ENCODE measurements at regions not wholly inside any gene's neighbourhood (a gene's known extent, or its start where the extent isn't known, plus 50 kb on each side); places are given as distances from the start of the nearest gene placed in this dataset.

DNA sequence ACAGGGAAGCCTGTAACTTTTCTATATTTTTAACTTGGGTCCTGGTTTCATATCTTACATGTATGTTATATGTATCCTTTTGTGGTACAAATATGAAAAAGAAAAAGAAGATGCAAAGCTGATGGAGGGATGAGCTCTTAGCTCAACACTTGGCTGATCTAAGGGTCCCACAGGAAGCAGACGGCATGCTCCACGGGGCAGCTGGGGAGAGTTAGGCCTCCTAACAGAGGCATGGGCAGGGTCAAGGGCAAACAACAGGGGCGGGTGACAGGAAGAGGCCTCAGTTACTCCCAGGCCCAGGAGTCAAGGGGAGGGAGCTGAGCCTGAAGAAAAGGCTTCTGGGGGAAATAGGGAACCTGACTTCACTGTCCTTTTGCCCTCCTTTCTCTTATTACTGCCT, 287.2 kb downstream of the ZSWIM6 start:
- peaks cover 0 to 1% (median 0%) of the 10 kb centered on the region in 7 donors for H3K27me3 ChIP-seq
- no peaks in the 10 kb centered on the region for H3K36me3 ChIP-seq
- DNase-seq (no peak), ATAC-seq (no peak)
- intact Hi-C loops (cut with DNase I), result no loop called here
- no peak overlapping the region for H3K4me3 ChIP-seq
- TF ChIP-seq, protein P1, sequence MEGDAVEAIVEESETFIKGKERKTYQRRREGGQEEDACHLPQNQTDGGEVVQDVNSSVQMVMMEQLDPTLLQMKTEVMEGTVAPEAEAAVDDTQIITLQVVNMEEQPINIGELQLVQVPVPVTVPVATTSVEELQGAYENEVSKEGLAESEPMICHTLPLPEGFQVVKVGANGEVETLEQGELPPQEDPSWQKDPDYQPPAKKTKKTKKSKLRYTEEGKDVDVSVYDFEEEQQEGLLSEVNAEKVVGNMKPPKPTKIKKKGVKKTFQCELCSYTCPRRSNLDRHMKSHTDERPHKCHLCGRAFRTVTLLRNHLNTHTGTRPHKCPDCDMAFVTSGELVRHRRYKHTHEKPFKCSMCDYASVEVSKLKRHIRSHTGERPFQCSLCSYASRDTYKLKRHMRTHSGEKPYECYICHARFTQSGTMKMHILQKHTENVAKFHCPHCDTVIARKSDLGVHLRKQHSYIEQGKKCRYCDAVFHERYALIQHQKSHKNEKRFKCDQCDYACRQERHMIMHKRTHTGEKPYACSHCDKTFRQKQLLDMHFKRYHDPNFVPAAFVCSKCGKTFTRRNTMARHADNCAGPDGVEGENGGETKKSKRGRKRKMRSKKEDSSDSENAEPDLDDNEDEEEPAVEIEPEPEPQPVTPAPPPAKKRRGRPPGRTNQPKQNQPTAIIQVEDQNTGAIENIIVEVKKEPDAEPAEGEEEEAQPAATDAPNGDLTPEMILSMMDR (IDR thresholded peaks at IDR 0.05), result no peak
- peaks cover 0 to 17% (median 8%) of the 10 kb centered on the region in 9 donors for H3K4me1 ChIP-seq
- no peak overlapping the region for H3K27ac ChIP-seq
- 77 to 79% methylated on average over 3 of the region's 3 CpGs for WGBS, 2 donors
- H3K9me3 ChIP-seq, result no peaks in the 10 kb centered on the region

DNA sequence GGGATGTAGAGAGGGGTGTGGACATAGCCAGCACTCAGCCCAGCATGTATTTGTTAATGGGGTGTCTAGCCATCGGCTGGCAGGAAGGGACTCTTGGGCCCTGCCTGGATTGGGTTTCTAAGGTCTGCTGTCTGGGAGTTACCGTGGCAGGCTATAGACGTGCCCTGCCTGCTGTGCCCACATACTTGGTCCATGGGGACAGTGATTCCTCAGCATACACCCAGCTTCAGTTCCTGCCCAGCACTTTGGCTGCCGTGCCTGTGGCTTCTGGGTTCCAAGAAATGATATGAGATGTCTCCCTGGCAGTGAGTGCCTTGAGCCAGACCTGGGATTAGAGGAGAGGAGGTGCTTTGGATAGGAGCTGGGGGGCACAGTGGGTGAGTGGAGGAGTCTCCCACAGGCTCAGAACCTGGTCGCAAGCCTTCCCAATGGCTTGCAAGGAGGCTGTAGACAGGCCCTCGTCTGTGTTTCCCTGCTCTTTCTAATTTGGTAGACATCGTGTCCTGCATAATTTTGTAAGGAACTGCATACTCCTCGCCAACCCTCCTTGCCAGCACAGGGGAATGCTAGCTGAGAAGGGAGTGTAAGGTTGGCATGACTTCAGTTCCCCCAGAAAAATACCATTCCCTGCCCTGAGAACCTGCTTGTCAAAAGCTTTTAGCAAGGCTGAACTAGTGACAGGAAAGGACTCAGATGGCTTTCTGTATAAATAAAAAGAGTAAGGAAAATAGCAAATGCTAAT, 287.9 kb downstream of the ZSWIM6 start:
- ATAC-seq (no peak), DNase-seq (no peak)
- H3K36me3 ChIP-seq, result no peaks in the 10 kb centered on the region
- WGBS, 2 donors, result 79 to 91% methylated on average over 8 of the region's 8 CpGs
- H3K4me3 ChIP-seq, result no peak overlapping the region
- no peak overlapping the region for H3K27ac ChIP-seq
- peaks cover 2 to 18% (median 13%) of the 10 kb centered on the region in 9 donors for H3K4me1 ChIP-seq
- TF ChIP-seq, protein P1 (IDR thresholded peaks at IDR 0.05), result no peak
- H3K9me3 ChIP-seq, result no peaks in the 10 kb centered on the region
- peaks cover 0 to 4% (median 0%) of the 10 kb centered on the region in 7 donors for H3K27me3 ChIP-seq
- intact Hi-C loops (cut with DNase I), result loop anchor here in 4 of 10 donors (5.0 to 10.0 kb wide), 4 partner anchors 215 to 665 kb away; partner anchors contain the start of gene ZSWIM6 (in 2 of the 4)

DNA sequence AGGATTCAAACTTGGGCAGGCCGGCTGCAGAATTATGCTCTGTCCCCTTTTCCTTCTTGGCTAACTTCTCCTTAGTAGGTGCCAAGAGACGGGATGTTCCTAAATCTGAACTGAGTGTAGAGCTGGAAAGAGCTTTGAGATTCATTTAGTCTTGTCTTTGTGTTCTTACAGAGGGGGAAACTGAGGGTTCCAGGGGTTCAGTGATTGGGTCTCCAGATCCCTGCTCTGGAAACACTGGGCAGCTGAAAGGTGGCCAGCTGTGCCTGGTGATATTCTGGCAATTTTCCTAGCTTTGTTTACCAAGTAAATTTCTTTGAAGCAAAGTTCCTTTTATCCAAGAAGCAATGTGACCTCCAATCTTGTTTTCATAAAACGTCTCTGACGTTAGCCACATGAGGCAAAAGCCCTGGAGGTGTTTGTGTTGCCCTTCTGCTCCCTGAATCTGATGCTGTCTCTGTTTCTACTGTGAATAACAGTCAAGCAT, 288.7 kb downstream of the ZSWIM6 start:
- H3K36me3 ChIP-seq, result no peaks in the 10 kb centered on the region
- intact Hi-C loops (cut with DNase I), result loop anchor here in 4 of 10 donors (5.0 to 10.0 kb wide), 4 partner anchors 216 to 666 kb away; partner anchors contain the start of gene ZSWIM6 (in 2 of the 4)
- no peak overlapping the region for H3K4me3 ChIP-seq
- no peak overlapping the region for H3K27ac ChIP-seq
- no peaks in the 10 kb centered on the region for H3K9me3 ChIP-seq
- WGBS, 2 donors, result 40 to 66% methylated on average over 4 of the region's 4 CpGs
- TF ChIP-seq, protein P1 (IDR thresholded peaks at IDR 0.05), result no peak
- H3K27me3 ChIP-seq, result peaks cover 0 to 12% (median 0%) of the 10 kb centered on the region in 7 donors
- H3K4me1 ChIP-seq, result peaks cover 3 to 23% (median 19%) of the 10 kb centered on the region in 9 donors
- DNase-seq (no peak), ATAC-seq (peak in 1 of 8 donors; percentile 72)

DNA sequence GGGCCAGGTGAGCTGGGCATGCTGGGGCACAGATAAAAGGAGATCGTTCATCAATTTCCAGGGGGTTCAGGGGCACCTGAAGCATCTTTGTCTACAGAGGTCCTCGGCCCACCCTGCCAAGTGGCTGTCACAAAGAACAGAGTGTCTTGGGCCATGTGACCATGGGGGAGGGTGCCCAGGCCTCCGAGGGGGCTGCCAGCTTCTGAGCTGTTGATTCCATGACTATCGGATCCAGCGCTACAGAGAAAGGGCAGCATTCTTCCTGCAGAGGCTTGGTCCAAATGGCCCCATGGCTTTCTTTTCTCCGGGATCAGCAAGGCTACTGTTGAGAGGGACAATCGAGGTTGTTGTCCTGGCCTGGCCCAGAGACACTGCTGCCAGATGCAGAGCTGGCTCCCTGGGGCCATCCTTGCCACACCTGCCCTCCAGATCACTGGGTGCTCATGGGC, 289.2 kb downstream of the ZSWIM6 start:
- H3K4me1 ChIP-seq, result peaks cover 3 to 28% (median 19%) of the 10 kb centered on the region in 9 donors
- ATAC-seq (no peak), DNase-seq (no peak)
- intact Hi-C loops (cut with DNase I), result loop anchor here in 4 of 10 donors (5.0 to 10.0 kb wide), 4 partner anchors 216 to 666 kb away; partner anchors contain the start of gene ZSWIM6 (in 2 of the 4)
- 79 to 81% methylated on average over 7 of the region's 7 CpGs for WGBS, 2 donors
- H3K27me3 ChIP-seq, result peaks cover 0 to 17% (median 0%) of the 10 kb centered on the region in 7 donors
- TF ChIP-seq, protein P1 (IDR thresholded peaks at IDR 0.05), result no peak
- H3K9me3 ChIP-seq, result no peaks in the 10 kb centered on the region
- no peaks in the 10 kb centered on the region for H3K36me3 ChIP-seq
- no peak overlapping the region for H3K4me3 ChIP-seq
- H3K27ac ChIP-seq, result no peak overlapping the region
